ENCODE measurements at regions not wholly inside any gene's neighbourhood (a gene's known extent, or its start where the extent isn't known, plus 50 kb on each side); places are given as distances from the start of the nearest gene placed in this dataset.

DNA sequence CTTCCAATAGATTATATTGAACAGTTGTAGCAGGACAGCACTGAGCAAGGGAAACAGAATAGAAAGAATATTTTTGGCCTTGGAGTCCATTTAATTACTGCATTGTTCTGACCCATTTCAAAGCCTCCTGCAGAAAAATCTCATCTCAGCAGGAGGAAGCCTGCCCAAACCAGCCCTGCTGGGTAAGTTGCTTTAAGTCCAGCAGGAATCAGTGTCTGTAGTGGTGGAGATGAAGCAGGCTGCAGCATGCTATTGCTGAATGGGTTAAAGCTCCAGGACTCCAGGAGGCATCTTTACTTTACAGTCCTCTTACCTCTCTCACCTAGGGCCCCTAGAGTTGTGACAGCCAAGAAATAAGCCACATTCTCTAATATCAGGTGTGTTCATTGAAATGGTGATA is 380.3 kb upstream of the THBS1 start:
- no peak overlapping the region for H3K4me3 ChIP-seq (replicated peaks in 1 of 2; ENCODE audit: low read depth in 2 of 2, low read length in 2 of 2)
- TF ChIP-seq, protein P1, sequence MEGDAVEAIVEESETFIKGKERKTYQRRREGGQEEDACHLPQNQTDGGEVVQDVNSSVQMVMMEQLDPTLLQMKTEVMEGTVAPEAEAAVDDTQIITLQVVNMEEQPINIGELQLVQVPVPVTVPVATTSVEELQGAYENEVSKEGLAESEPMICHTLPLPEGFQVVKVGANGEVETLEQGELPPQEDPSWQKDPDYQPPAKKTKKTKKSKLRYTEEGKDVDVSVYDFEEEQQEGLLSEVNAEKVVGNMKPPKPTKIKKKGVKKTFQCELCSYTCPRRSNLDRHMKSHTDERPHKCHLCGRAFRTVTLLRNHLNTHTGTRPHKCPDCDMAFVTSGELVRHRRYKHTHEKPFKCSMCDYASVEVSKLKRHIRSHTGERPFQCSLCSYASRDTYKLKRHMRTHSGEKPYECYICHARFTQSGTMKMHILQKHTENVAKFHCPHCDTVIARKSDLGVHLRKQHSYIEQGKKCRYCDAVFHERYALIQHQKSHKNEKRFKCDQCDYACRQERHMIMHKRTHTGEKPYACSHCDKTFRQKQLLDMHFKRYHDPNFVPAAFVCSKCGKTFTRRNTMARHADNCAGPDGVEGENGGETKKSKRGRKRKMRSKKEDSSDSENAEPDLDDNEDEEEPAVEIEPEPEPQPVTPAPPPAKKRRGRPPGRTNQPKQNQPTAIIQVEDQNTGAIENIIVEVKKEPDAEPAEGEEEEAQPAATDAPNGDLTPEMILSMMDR (IDR thresholded peaks at IDR 0.05; ENCODE audit: low read depth, low read length): no peak
- no peak for DNase-seq (ENCODE audit: low read depth in 2 of 2)

DNA sequence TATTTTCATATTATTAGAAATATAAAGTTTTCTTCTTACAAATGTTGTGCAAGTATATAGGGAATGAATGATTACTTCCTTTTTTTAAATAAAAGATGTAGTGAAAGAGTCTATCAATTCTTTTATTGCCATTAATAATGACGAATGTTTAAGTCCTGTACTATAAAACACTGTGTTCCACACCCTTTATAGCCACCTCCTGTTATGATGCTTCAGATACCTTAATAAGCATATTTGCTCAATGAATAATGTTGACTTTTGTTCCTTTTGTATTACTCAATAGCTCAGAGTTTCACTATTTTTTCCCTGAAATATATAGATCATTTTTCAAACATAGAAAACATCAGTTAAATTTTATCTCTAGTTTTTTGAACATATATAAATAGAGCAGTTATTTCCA is 378.2 kb upstream of the THBS1 start:
- peak; percentile 28 to 79 for DNase-seq (ENCODE audit: low read depth in 2 of 2)
- TF ChIP-seq, protein P1 (IDR thresholded peaks at IDR 0.05; ENCODE audit: low read depth, low read length): no peak
- H3K4me3 ChIP-seq (replicated peaks in 1 of 2; ENCODE audit: low read depth in 2 of 2, low read length in 2 of 2): no peak overlapping the region

DNA sequence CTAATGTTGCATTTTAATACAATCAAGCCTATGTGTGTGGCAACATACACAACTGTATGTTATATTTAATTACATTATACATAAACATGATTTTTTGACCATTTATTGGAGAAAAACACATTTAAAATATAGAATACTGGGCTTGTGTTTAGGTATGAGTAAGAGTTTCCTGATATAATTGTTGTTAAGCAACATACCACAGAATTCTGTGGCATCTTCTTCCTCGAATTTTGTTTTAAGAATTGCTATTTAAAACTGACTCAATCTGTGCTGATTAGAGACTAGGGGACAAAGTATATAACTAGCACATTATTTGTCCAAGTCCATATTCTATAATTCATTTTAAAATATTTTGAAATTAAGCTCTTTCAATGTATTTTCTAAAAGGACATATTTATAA is 376.8 kb upstream of the THBS1 start:
- H3K4me3 ChIP-seq (replicated peaks in 1 of 2; ENCODE audit: low read depth in 2 of 2, low read length in 2 of 2): no peak overlapping the region
- TF ChIP-seq, protein P1 (IDR thresholded peaks at IDR 0.05; ENCODE audit: low read depth, low read length): no peak
- peak; percentile 46 to 74 for DNase-seq (ENCODE audit: low read depth in 2 of 2)

DNA sequence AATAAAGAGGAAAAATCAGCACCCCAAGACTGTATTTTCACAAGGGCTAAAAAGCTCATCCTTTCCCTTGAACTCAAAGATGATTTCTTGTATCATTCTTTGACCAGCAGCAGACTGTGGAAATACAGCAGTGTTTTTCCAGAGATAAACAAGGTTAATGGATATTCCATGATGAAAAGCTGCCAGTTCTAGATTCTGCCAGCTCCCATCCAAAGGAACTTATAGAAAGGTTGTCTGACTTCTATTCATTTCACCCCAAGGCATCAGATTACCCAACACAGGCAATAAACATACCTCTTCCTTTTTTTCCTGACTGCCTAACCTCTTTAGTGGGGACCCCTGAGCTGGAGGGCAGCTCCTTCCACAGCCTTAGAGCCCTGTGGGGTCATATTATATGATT is 375.8 kb upstream of the THBS1 start:
- TF ChIP-seq, protein P1 (IDR thresholded peaks at IDR 0.05; ENCODE audit: low read depth, low read length): no peak
- H3K4me3 ChIP-seq (replicated peaks in 1 of 2; ENCODE audit: low read depth in 2 of 2, low read length in 2 of 2): no peak overlapping the region
- no peak for DNase-seq (ENCODE audit: low read depth in 2 of 2)

DNA sequence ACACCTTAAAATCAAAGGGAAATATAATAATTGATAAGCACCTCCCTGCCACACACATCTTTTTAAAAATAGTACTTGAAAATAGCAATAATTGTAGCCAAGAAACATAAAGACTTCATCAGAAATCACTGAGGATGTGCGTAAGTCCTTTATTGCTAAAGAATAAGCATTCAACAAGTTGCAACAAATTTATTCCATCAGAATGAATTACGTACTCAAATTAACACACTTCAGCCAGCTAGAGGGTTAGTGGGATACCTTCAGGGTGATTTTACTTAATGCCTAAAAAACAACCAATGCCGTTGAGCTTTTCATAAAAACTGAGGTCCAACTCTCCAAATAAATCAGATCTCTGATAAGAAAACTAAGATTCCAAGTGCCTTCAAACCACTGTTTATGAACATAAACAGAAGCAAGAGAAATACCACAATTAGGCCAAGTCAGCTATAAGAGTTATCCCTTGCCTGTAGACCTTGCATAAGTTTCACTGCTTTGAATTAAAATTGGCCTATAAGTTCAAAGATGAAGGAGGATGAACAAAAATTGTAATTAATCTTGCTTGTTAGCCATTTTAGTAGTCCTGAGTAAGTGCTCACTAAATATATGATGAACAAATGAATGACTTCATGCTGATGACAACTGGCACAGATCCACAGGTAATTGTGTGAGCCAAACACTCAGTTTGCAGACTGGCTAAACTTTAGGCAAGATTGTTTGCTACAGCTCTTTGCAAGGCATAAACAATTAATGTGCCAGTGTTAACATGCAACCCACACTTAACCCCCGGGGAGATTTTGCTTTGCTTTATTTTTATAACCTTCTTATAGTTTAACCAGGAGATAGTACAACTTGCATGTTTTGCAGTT is 375.1 kb upstream of the THBS1 start:
- no peak overlapping the region for H3K4me3 ChIP-seq (replicated peaks in 1 of 2; ENCODE audit: low read depth in 2 of 2, low read length in 2 of 2)
- DNase-seq (ENCODE audit: low read depth in 2 of 2): no peak
- TF ChIP-seq, protein P1 (IDR thresholded peaks at IDR 0.05; ENCODE audit: low read depth, low read length): no peak

DNA sequence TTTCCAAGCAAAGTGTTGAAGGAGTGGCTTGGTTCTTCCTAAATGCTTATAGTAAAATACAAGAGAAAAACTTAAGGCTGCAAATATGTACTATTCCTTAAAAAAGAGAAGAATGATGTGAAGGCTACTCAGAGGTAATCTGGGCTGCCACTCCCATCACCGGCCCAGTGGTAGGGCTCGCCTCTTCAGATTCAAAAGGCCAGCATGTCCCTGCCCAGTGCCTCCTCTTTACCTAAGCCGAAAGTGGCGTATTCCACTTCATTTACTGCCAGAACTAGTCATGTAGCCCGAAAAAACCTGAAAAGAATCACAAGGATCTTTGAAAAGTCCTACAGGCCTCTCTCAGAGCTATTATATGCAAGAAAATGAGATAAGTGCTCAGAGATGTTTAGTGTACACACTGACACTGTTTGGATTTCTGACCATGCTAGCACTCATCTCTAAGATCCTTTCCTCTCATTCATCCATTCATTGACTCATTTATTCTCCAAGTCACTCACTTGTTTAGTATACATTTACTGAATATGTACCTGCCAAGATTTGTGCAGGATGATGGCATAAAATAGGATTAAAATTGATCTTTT is 373.3 kb upstream of the THBS1 start:
- DNase-seq (ENCODE audit: low read depth in 2 of 2): no peak
- TF ChIP-seq, protein P1 (IDR thresholded peaks at IDR 0.05; ENCODE audit: low read depth, low read length): no peak
- H3K4me3 ChIP-seq (replicated peaks in 1 of 2; ENCODE audit: low read depth in 2 of 2, low read length in 2 of 2): no peak overlapping the region

All from cardiac fibroblast (primary cell).